Activated CD4-positive, alpha-beta T cell treated with anti-CD3 and anti-CD28 coated beads, Interleukin-2, amount 50 U/mL, for 16 hours (primary cell): ENCODE measurements at regions not wholly inside any gene's neighbourhood (a gene's known extent, or its start where the extent isn't known, plus 50 kb on each side); places are given as distances from the start of the nearest gene placed in this dataset.
"Not testable (repeated sequence)": the region's sequence is repeated elsewhere in the genome, so short reads cannot be mapped to it uniquely, and the experiment has no call there.

Experiments
- DNase-seq: peaks from one replicate; pipeline ENCODE4 v3.0.0-alpha.2; 2020

DNA sequence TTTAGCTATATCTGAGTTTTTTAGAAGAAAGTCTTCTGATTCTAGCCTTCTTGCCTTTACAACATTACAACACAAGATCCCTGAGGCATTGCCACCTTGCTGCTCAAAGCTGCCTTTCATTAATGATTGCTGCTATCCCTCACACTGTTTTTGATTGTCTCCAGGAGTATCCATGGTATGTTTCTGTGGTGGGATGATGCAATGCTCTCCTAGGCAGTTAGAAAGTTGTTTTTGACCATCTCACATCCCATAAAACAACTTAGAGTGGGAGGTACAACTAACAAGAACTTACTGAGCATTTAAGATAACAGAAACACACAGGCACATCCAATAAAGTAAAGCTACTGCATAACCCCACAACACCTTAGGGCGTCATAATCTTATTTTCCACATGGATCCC lies 1156.0 kb upstream of the LRRTM3 start:
- no peak for DNase-seq

DNA sequence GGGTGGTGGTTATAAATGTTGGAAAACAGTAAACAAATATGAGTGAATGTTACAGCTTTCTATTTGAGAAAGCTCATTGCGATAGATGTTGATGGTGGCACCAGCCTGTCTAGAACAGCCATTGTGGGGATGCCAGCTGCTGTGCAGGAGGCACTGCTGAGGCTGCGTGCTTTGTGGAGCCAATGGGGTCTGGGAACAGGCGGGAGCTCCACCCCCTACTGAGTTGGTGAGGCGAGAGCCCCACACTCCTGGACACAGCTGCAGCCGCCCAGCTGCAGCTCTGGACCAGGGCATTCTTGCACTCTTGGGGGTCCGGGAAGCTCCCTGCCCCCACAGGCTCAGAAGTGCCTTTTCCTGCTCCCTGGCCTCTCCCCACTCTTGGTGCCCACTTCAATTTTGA lies 1147.1 kb upstream of the LRRTM3 start:
- DNase-seq = no peak

DNA sequence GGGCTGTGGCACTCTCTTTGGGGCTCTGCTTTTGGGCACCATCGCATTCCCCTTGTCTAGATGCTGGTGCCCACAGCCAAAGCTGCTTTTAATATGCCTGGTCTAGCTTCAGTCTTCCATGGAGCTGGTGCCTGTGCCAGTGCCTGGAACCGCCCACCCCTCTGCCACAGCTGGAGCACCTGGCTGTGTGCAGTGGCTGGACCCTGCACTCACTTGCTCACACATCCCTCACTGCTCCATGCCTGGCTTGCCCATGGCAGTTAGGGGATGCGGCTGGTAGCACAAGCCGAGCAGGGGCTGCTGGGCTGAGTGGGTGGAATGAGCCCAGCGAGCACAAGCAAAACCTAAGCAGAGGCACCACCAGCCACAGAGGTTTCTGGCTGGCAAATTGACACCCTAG lies 1145.9 kb upstream of the LRRTM3 start:
- DNase-seq = no peak

DNA sequence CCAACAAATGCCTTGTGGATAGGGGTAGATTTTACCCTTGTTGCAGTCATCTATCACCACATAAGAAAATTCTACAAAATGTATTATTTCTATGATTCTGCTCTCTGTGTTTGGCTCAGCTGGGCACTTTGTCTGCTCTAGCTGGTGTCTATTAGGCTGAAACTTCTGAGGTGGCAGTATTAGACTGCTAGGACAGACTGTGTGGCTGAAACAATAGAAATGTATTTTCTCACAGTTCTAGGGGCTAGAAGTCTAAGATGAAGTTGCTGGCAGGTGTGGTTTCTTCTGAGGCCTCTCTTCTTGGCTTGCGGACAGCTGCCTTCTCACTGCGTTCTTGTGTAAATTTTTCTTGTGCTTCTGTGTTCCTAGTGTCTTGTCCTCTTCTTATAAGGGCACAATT lies 1139.6 kb upstream of the LRRTM3 start:
- DNase-seq = no peak

DNA sequence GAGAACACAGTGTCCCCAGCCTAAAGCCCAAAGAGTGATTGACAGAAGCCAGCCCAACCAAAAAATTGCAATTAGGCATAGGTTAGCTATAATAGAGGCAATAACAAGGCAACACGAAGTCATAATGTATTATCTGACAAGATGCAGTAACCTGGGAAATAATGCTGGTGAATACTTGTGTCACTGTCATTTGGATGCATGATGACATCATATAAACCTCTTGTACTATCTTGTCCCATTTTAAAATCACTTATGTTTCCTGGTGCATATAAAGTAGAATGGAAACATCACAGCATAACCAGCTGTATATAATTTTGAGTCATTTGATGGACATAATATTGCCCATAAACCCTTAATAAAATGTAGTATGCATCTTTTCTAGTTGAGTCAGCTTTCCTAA lies 1138.3 kb upstream of the LRRTM3 start:
- DNase-seq = no peak

DNA sequence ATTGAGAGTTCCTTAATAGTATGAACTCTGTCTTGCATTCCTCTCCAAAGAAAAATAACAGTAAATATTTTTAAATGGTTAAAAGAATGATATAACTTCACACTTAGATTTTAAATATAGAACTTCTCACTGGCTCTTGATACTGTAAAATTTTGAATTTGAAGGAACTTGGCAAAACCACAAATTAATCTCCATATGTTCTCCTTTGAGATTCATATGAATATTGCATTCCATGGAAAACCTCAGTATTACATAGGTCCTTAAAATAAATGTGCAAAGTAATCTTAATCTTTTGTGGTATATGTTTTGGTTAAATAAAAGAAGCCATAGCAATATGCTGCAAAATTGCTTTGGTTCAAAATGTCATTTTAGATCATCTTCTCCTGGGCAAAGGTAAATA lies 1137.6 kb upstream of the LRRTM3 start:
- no peak for DNase-seq

DNA sequence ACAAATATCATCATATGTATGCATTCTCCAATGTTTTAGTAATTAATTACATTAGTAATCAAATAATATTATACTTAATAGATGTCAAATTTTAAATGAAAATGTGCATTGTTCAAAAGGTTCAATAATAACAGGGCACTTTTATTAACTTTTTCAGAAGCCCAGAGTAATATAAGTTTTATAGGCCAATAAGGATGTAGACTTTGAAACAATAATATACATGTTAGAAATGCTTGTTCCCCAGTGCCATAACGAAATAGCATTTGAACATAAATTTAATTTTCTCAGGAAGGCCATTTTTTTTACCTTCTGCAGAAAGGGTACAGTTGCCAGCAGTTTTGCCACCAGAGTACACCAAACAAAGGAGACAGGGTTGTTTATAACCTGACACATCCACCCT lies 1133.9 kb upstream of the LRRTM3 start:
- DNase-seq = no peak

DNA sequence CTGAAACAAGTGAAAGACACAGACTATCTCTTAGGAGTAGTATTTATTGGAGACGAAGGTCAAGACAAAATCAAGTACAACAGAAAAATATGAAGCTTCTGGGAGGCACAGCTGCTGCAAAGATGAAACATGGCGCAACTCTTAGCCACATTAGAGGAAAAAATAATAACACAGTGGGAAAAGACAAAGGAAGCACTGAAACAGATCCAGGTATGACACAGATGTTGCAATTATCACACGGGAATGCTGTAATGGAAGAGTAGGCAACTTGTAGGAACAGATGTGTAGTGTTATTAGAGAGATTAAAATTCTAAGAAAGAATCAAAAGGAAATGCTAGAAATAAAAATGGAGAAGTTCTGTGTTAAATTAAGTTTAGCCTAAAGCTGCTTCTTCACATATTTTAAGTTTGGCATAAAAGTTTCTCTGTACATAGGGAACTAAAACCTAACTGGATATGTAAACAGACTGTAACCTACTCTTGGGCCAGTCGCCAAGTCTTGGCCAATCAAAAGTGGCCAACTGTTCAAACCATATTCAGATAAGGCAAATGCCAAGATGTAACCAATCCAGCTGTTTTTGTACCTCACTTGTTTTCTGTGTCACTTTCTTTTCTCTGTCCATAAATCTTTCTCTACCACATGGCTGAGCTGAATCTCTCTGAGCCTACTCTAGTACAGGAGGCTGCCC lies 1132.0 kb upstream of the LRRTM3 start:
- DNase-seq = no peak

DNA sequence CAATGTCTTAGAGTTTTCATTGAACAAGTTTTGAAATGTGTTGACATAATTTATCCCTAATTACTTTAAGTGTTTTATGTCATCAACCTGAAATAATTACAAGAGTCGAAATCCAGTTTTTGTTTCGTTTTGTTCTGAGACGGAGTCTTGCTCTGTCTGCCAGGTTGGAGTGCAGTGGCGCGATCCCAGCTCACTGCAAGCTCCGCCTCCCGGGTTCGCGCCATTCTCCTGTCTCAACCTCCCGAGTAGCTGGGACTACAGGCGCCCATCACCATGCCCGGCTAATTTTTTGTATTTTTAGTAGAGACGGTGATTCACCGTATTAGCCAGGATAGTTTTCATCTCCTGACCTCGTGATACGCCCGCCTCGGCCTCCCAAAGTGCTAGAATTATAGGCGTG lies 1131.0 kb upstream of the LRRTM3 start:
- not testable (repeated sequence) for DNase-seq

DNA sequence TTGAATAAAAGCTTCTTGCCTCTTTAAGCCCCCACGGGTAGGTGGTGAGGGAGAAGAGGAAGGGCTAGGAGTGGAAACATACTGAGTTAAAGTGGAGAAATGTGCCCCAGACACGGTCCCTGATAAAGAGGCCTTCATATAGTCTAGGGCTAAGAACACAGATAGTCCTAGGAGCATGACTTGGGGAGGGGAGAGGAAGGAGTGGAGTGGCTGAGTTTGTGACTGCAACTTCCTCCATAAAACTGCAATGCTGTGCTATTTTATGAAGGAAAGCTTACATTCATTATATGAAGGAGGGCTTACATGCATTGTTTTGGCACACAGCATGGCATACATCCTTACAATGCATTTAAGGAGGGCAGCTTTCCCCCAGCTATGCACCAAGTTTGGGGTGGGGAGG lies 1129.4 kb upstream of the LRRTM3 start:
- DNase-seq = no peak

DNA sequence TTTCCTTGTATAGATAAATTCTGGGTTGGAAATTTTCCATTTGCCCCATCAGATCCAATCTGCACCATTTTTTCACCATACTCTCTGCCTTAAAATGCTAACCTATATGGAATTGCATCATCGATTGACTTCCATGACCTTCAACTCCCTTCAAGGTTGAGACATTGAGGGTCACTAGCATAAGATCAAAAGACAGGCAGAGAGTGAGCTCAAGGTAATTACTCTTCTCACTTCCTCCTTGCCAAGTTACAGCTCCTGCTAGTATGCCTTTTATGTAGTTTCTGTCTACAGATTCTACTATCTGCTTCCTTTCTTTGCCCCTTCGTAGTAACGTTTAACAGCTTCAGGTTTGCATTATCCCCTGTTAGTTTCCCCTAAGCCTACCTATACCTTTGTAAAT lies 1127.7 kb upstream of the LRRTM3 start:
- DNase-seq = no peak

DNA sequence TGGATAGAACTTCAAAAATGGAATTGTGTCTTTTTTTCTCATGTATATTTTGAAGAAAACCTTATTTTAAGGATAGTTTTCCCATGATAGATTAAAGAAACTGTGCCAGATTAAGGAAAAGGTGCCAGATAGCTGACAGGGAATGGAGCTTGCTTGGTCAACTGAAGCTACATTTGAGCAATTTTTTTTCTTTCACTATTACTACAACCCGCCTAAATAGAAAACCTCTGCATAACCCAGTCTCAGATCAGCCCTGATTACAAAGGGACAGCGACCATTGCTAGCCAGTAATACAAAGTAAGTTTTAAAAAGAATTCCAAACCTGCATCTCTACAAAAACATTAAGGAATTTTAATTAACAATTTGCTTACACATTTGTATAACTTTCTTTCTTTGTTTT lies 1123.4 kb upstream of the LRRTM3 start:
- no peak for DNase-seq

DNA sequence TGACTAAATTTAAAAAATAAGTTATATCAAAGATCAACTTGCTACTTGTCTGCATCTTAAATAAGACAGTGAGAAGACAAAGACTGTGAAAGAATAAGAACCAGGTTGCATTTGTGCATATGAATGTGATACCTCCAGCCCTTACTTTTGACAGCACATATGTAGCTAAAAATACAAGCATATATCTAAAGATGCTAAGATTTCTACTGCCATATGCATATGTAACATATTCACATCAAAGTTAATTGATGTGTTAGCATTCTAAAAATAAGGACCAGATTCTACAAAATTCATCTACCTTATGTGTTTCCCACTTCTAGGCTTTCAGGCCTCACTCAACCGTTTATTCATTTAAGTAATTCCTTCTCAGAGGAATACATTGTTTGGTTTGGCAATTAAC lies 1120.3 kb upstream of the LRRTM3 start:
- no peak for DNase-seq

DNA sequence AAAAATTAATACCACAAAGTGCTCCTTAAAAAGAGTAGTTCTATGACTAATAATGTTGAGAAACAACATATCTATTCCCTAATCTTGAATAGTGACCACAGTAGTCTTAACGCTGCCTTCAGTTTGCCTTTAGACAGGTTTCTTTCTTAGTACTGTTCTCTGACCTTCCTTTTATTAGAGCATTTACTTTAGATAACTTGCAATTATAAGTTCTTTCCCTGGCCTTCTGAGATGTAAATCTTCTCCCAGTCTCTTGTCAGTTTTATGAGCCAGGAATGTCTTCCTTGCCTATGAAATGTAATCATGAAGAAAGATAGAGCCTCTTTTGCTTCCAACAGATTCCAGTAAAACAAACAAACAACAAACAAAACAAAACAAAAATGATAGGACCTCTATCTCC lies 1119.8 kb upstream of the LRRTM3 start:
- no peak for DNase-seq

DNA sequence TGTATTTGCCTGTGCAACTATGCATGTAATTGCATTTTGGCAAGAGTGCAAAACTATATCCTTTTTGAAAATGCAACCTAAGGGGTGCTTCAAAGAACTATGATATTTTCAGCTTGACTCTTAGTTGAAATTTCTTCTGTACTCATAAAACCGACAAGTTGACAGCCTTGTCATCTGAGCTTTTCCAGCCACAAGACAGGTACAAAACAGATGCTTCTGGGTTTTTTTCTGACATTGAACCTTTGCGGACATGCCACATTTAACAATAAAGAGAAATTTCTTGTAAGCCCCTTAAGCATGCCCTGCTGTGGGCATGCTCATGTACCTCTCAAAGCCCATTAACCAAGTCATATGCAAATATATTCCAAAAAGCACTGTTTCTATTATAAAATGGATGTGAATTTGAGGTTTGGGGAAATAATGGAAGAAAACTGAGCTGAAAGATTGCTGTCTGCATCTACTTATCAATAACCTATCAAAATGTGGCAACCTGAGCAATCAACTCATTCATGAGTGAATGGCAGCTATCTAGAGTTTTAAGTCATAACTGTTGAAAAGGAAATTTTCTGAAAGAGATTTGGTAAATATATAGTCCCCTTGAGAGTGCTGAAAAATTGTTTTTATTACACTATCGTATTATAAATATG lies 1117.0 kb upstream of the LRRTM3 start:
- no peak for DNase-seq

DNA sequence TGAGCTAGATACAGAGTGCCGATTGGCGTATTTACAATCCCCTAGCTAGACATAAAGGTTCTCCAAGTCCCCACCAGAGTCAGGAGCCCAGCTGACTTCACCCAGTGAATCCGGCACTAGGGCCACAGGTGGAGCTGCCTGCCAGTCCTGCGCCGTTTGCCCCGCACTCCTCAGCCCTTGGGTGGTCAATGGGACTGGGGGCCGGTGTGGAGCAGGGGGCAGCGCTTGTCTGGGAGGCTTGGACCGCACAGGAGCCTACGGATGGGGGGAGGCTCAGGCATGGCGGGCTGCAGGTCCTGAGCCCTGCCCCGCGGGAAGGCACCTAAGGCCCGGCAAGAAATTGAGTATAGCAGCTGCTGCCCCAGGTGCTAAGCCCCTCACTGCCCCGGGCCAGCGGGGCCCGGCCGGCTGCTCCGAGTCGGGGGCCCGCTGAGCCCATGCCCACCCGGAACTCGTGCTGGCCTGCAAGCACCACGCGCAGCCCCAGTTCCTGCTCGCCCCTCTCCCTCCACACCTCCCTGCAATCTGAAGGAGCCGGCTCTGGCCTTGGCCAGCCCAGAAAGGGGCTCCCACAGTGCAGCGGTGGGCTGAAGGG lies 1113.8 kb upstream of the LRRTM3 start:
- DNase-seq = no peak

DNA sequence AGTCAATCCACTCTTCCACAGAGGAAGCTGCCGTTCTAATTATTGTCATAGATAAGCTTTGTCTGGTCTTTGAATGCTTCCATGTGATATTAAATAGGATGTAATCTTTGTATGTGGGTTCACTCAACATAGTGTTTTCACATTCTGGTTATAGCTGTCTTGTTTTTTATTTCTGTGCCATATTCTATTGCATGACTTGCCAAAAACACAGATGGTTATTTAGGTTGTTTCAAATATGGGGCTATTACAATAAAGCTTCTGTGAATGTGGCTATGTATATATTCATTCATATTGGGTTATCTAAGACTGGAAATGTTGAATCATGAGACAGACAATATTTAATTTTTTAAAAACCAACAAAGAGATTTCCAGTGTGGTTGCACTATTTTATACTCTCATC lies 1109.3 kb upstream of the LRRTM3 start:
- DNase-seq = no peak

DNA sequence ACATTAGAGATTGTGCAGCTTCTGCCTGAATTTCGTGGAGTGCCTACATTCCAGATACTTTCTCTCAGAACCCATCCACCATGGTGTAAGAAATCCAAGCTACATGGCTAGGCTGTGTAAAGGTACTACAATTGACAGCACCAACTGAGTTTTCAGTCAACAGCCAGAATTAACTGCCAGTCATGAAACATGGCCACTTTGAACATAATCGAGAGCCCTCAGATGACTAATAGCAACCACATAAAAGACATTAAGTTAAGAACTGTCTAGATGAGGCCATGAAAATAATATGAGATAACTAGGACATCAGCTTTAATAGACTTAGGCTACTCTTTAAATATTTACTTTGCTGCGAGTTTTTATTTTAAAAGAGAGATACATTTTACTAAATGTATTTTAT lies 1106.8 kb upstream of the LRRTM3 start:
- no peak for DNase-seq

DNA sequence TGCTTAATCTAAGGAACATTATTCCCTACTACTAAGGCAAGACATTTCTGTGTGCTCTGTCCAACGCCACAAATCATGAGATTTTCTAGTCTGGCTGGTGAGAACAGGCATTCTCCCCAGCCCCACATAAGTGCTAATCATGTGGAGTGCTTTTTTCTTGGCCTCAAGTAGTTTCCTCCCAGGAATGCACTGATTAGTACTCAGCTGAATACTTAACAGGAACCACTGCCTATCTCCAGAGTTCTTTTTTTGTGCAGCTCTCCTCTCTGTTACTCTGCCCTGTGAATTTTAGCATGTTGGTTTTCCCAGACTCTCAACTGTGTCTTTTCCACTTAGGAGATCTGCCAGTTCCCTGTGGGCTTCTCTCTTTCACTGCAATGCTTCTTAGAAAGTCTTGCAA lies 1098.5 kb upstream of the LRRTM3 start:
- no peak for DNase-seq

DNA sequence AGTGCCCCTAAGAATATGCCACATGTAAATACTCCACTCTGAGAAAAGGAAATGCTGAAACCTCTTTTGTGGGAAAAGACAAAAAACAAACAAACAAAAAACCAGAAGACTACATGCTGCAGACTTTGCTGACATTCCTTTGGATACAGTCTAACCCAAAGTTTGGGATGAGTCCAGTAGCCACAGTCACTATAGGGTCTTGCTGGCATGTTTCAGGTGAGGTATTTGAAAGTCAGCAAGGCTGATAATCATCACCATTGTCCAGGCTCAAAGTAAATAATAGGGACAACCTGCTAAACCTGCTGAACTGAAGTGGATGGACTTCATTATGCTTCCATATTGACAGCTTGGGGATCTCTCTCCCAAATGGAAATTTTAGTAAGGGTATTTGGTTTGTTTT lies 1087.0 kb upstream of the LRRTM3 start:
- no peak for DNase-seq

DNA sequence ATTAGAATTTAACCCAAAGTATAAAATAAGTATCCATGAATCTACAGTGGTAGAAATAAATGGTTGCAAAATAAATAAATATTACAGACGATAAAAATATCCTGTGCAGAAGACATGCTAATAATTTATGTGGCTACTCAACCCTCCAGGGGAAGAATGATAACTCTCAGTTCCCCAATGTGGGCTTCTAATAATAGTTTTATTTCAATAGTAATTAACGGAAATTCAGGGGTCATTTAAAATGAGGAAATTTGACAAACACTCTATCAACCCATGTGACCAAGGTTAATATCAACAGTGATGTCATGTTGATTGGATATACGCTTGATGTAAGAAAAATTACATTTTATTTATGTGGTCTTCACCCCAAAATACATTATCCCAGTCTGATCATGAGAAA lies 1082.6 kb upstream of the LRRTM3 start:
- no peak for DNase-seq

DNA sequence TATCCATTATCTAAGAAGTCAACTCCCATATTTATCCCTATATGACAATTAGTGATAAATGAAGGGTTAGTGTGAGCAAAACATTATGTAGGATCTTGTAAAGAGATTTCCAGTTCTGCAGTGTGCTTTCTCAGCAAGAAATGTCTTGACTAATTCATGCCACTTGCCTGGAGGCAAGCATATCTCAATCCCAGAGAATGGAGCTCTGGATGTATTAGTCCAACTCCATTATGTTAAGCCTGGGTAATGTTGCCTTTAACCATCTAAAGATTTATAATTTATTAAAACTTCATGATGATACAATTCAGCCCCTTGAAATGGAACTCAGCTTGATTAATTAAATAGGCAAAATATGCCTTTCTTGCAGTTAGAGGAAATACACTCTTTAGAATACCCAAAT lies 1079.9 kb upstream of the LRRTM3 start:
- no peak for DNase-seq

DNA sequence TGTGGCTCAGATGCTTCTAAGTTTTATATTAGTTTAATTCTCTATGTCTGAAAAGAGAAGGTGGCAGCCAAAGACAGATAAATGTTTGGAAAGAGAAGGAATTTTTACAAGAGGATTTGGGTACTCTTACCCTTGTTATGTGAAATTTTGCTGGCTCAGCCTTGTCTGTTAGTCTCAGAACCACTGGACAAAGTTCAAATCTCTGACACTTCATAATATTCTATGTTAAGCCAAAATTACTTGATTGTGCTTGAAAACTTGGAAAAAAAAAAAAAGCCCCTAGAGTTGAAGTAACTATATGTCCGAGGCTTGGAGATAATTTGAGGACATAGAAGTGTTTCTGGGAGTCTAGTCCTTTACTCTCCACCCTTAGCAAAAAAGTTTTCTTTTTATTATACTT lies 1079.3 kb upstream of the LRRTM3 start:
- DNase-seq = no peak

DNA sequence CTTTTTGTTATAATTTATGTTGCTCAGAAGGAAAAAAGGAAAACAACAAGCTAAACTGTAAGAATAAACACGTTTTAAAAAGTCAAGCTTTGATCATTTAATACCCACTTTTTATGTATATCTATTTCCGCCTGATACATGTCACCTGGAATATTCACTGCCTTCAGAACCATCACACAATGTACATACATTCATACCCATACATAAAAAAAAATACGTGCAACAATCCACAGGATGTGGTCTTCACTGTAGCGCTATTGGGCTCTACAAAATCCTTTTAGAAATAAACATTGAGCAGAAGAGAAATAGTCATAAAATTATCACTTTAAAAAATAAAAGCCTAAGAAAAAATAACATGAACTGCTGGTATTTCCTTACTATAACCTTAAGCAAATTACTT lies 1078.9 kb upstream of the LRRTM3 start:
- DNase-seq = no peak
